ENCODE measurements at regions not wholly inside any gene's neighbourhood (a gene's known extent, or its start where the extent isn't known, plus 50 kb on each side); places are given as distances from the start of the nearest gene placed in this dataset.

- TF ChIP-seq EZH2 (IDR thresholded peaks at IDR 0.05; ENCODE audit: insufficient read depth, poor library complexity, severe bottlenecking) (no peak), EZH2phosphoT487 (IDR thresholded peaks at IDR 0.05; ENCODE audit: insufficient read depth, low read depth) (no peak)
These were observed 415.1 kb downstream of the TMEM121 start for GRCh38 chr14:105941226-105942166.
